ENCODE measurements at regions not wholly inside any gene's neighbourhood (a gene's known extent, or its start where the extent isn't known, plus 50 kb on each side); places are given as distances from the start of the nearest gene placed in this dataset.
"Not testable (repeated sequence)": the region's sequence is repeated elsewhere in the genome, so short reads cannot be mapped to it uniquely, and the experiment has no call there.

GRCh38 chr22:22372086-22372485 lies 127.5 kb downstream of the VPREB1 start:
- no peak for DNase-seq (ENCODE audit: low read depth)

GRCh38 chr22:22374163-22374562 lies 129.6 kb downstream of the VPREB1 start:
- DNase-seq (ENCODE audit: low read depth), result no peak

GRCh38 chr22:22374579-22374978 lies 130.0 kb downstream of the VPREB1 start:
- no peak for DNase-seq (ENCODE audit: low read depth)

- no peak for DNase-seq (ENCODE audit: low read depth)
These were observed 131.2 kb downstream of the VPREB1 start for GRCh38 chr22:22375576-22376351.

- no peak for DNase-seq (ENCODE audit: low read depth)
These were observed 131.7 kb downstream of the VPREB1 start for GRCh38 chr22:22376352-22376706.

- not testable (repeated sequence) for DNase-seq (ENCODE audit: low read depth)
These were observed 131.7 kb downstream of the ZNF280B start for GRCh38 chr22:22376884-22377283.

GRCh38 chr22:22377335-22377734 lies 131.2 kb downstream of the ZNF280B start:
- no peak for DNase-seq (ENCODE audit: low read depth)

- DNase-seq (ENCODE audit: low read depth), result no peak
These were observed 129.8 kb downstream of the ZNF280B start for GRCh38 chr22:22378446-22379415.

- no peak for DNase-seq (ENCODE audit: low read depth)
These were observed 128.2 kb downstream of the ZNF280B start for GRCh38 chr22:22380098-22381030.

GRCh38 chr22:22381292-22381691 lies 127.2 kb downstream of the ZNF280B start:
- not testable (repeated sequence) for DNase-seq (ENCODE audit: low read depth)

GRCh38 chr22:22384267-22384666 lies 124.3 kb downstream of the ZNF280B start:
- DNase-seq (ENCODE audit: low read depth), result no peak

- DNase-seq (ENCODE audit: low read depth), result no peak
These were observed 123.8 kb downstream of the ZNF280B start for GRCh38 chr22:22384668-22385244.

GRCh38 chr22:22386602-22387385 lies 121.7 kb downstream of the ZNF280B start:
- DNase-seq (ENCODE audit: low read depth), result no peak

GRCh38 chr22:22387386-22387736 lies 121.2 kb downstream of the ZNF280B start:
- DNase-seq (ENCODE audit: low read depth), result no peak

- DNase-seq (ENCODE audit: low read depth), result no peak
These were observed 120.5 kb downstream of the ZNF280B start for GRCh38 chr22:22388090-22388489.

- no peak for DNase-seq (ENCODE audit: low read depth)
These were observed 120.0 kb downstream of the ZNF280B start for GRCh38 chr22:22388494-22388893.

- no peak for DNase-seq (ENCODE audit: low read depth)
These were observed 119.1 kb downstream of the ZNF280B start for GRCh38 chr22:22389467-22389866.

GRCh38 chr22:22390989-22391388 lies 117.6 kb downstream of the ZNF280B start:
- DNase-seq (ENCODE audit: low read depth), result no peak

GRCh38 chr22:22391543-22391942 lies 117.0 kb downstream of the ZNF280B start:
- no peak for DNase-seq (ENCODE audit: low read depth)

GRCh38 chr22:22392131-22392530 lies 116.4 kb downstream of the ZNF280B start:
- no peak for DNase-seq (ENCODE audit: low read depth)

GRCh38 chr22:22394591-22394990 lies 114.0 kb downstream of the ZNF280B start:
- DNase-seq (ENCODE audit: low read depth), result no peak
